Neural progenitor cell (in vitro differentiated cells): ENCODE measurements at regions not wholly inside any gene's neighbourhood (a gene's known extent, or its start where the extent isn't known, plus 50 kb on each side); places are given as distances from the start of the nearest gene placed in this dataset.
A peak's percentile ranks its signal among the peaks of the same experiment; 100 is the strongest.

Experiments
- DNase-seq: peaks from one replicate; pipeline ENCODE4 v3.0.0-alpha.2; 2016; ENCODE audit warnings: low spot score
- H2AFZ ChIP-seq: fragments of 200-600 bp; sonication (generic); replicated peaks from 2 replicates; pipeline ENCODE4 v1.6.1; 2016; ENCODE audit warnings: antibody characterized with exemption
- H3F3A ChIP-seq: fragments of 200-600 bp; sonication (generic); 2 replicates; pipeline ENCODE4 v1.6.1; 2016; ENCODE audit warnings: antibody characterized with exemption, low read depth
- H3K27ac ChIP-seq: fragments of 200-600 bp; sonication (generic); 2 replicates; pipeline ENCODE4 v1.5.1; 2016; ENCODE audit warnings: mild to moderate bottlenecking
- H3K27me3 ChIP-seq: fragments of 200-600 bp; sonication (generic); 2 replicates; pipeline ENCODE4 v1.6.1; 2016; ENCODE audit warnings: mild to moderate bottlenecking, moderate library complexity
- H3K36me3 ChIP-seq: fragments of 200-600 bp; sonication (generic); 2 replicates; pipeline ENCODE4 v1.5.1; 2016
- H3K4me1 ChIP-seq: fragments of 200-600 bp; sonication (generic); 2 replicates; pipeline ENCODE4 v1.6.1; 2016; ENCODE audit warnings: mixed run types
- H3K4me2 ChIP-seq: fragments of 200-600 bp; sonication (generic); 2 replicates; pipeline ENCODE4 v1.6.1; 2016
- H3K4me3 ChIP-seq: fragments of 200-600 bp; sonication (generic); 2 replicates; pipeline ENCODE4 v1.5.1; 2016
- H3K79me2 ChIP-seq: fragments of 200-600 bp; sonication (generic); 2 replicates; pipeline ENCODE4 v1.6.1; 2016; ENCODE audit warnings: low read depth
- H3K9ac ChIP-seq: fragments of 200-600 bp; sonication (generic); 2 replicates; pipeline ENCODE4 v1.6.1; 2016
- H3K9me3 ChIP-seq: fragments of 200-600 bp; sonication (generic); 2 replicates; pipeline ENCODE4 v1.5.1; 2016; ENCODE audit warnings: low read depth
- H4K20me1 ChIP-seq: fragments of 200-600 bp; sonication (generic); 2 replicates; pipeline ENCODE4 v1.6.1; 2016; ENCODE audit warnings: low read depth
- H3K27ac Mint-ChIP-seq: 3 replicates; pipeline ENCODE4 v1.8.0; 2021; ENCODE audit warnings: mixed read lengths
- H3K27me3 Mint-ChIP-seq: 2 replicates; pipeline ENCODE4 v1.8.0; 2022; ENCODE audit warnings: low read depth, mild to moderate bottlenecking, inconsistent platforms, moderate library complexity, mixed read lengths; ENCODE audit not compliant: insufficient read depth
- H3K36me3 Mint-ChIP-seq: 3 replicates; pipeline ENCODE4 v1.8.0; 2021; ENCODE audit warnings: mixed read lengths
- H3K4me1 Mint-ChIP-seq: 3 replicates; pipeline ENCODE4 v1.8.0; 2021; ENCODE audit warnings: mixed read lengths
- H3K4me3 Mint-ChIP-seq: 3 replicates; pipeline ENCODE4 v1.8.0; 2021; ENCODE audit warnings: mild to moderate bottlenecking, moderate library complexity, mixed read lengths
- H3K9me3 Mint-ChIP-seq: 3 replicates; pipeline ENCODE4 v1.8.0; 2020; ENCODE audit warnings: mixed read lengths
- CTCF ChIP-seq: fragments of 200-600 bp; sonication (generic); IDR thresholded peaks from 2 replicates; pipeline ENCODE4 v1.5.1; 2017; ENCODE audit warnings: antibody characterized with exemption, mild to moderate bottlenecking
- EZH2 ChIP-seq: fragments of 200-600 bp; sonication (generic); IDR thresholded peaks from 2 replicates; pipeline ENCODE4 v1.6.1; 2017; ENCODE audit warnings: antibody characterized with exemption, mild to moderate bottlenecking, moderate library complexity
- EZH2phosphoT487 ChIP-seq: fragments of 200-600 bp; sonication (generic); IDR thresholded peaks from 2 replicates; pipeline ENCODE4 v1.6.1; 2017; ENCODE audit warnings: antibody characterized with exemption

GRCh38 chr3:68288085-68288484 lies 633.7 kb upstream of the SUCLG2 start:
- Histone ChIP-seq H3K36me3 (no peaks in the 10 kb centered on the region), H3F3A (no peaks in the 10 kb centered on the region), H3K9ac (no peak overlapping the region), H4K20me1 (no peaks in the 10 kb centered on the region), H3K27me3 (no peaks in the 10 kb centered on the region), H2AFZ (no peak overlapping the region), H3K4me3 (no peak overlapping the region), H3K27ac (no peak overlapping the region), H3K9me3 (no peaks in the 10 kb centered on the region), H3K79me2 (no peaks in the 10 kb centered on the region), H3K4me2 (no peak overlapping the region), H3K4me1 (no peaks in the 10 kb centered on the region)
- Mint-ChIP-seq H3K27ac (peak overlapping the region; percentile 19), H3K4me1 (peaks cover 29% of the 10 kb centered on the region), H3K4me3 (no peak overlapping the region), H3K27me3 (peaks cover 2% of the 10 kb centered on the region), H3K9me3 (no peaks in the 10 kb centered on the region), H3K36me3 (no peaks in the 10 kb centered on the region)
- no peak for TF ChIP-seq EZH2phosphoT487
- TF ChIP-seq EZH2 = no peak
- no peak for TF ChIP-seq CTCF
- DNase-seq = no peak

GRCh38 chr3:68287101-68287500 lies 632.7 kb upstream of the SUCLG2 start:
- no peaks in the 10 kb centered on the region for H3K4me1 ChIP-seq
- Mint-ChIP-seq H3K9me3 (no peaks in the 10 kb centered on the region), H3K27me3 (peaks cover 2% of the 10 kb centered on the region), H3K36me3 (no peaks in the 10 kb centered on the region), H3K4me3 (no peak overlapping the region), H3K27ac (peak overlapping the region; percentile 68), H3K4me1 (peaks cover 28% of the 10 kb centered on the region)
- H3K4me3 ChIP-seq = no peak overlapping the region
- no peak overlapping the region for H3K4me2 ChIP-seq
- no peak for TF ChIP-seq EZH2
- no peak for TF ChIP-seq EZH2phosphoT487
- TF ChIP-seq CTCF = no peak
- H4K20me1 ChIP-seq = no peaks in the 10 kb centered on the region
- no peak for DNase-seq
- peak overlapping the region; percentile 10 for H2AFZ ChIP-seq
- no peaks in the 10 kb centered on the region for H3K9me3 ChIP-seq
- no peak overlapping the region for H3K27ac ChIP-seq
- no peaks in the 10 kb centered on the region for H3K79me2 ChIP-seq
- H3K27me3 ChIP-seq = no peaks in the 10 kb centered on the region
- no peaks in the 10 kb centered on the region for H3F3A ChIP-seq
- no peaks in the 10 kb centered on the region for H3K36me3 ChIP-seq
- no peak overlapping the region for H3K9ac ChIP-seq

GRCh38 chr3:68274286-68274685 lies 619.9 kb upstream of the SUCLG2 start:
- Histone ChIP-seq H3K4me1 (peaks cover 7% of the 10 kb centered on the region), H3K9me3 (no peaks in the 10 kb centered on the region), H4K20me1 (no peaks in the 10 kb centered on the region), H3K4me3 (no peak overlapping the region), H3K9ac (no peak overlapping the region), H2AFZ (peak overlapping the region; percentile 35), H3F3A (no peaks in the 10 kb centered on the region), H3K27ac (no peak overlapping the region), H3K79me2 (no peaks in the 10 kb centered on the region), H3K27me3 (no peaks in the 10 kb centered on the region), H3K36me3 (no peaks in the 10 kb centered on the region), H3K4me2 (no peak overlapping the region)
- Mint-ChIP-seq H3K4me3 (no peak overlapping the region), H3K27me3 (peaks cover 3% of the 10 kb centered on the region), H3K9me3 (no peaks in the 10 kb centered on the region), H3K4me1 (peaks cover 4% of the 10 kb centered on the region), H3K36me3 (no peaks in the 10 kb centered on the region), H3K27ac (no peak overlapping the region)
- DNase-seq = no peak
- TF ChIP-seq CTCF = no peak
- no peak for TF ChIP-seq EZH2phosphoT487
- no peak for TF ChIP-seq EZH2

GRCh38 chr3:68271145-68271544 lies 616.7 kb upstream of the SUCLG2 start:
- no peak overlapping the region for H3K4me3 ChIP-seq
- no peak overlapping the region for H3K4me2 ChIP-seq
- H3K9me3 Mint-ChIP-seq = no peaks in the 10 kb centered on the region
- H4K20me1 ChIP-seq = no peaks in the 10 kb centered on the region
- H3K4me3 Mint-ChIP-seq = peak overlapping the region; percentile 31
- peaks cover 5% of the 10 kb centered on the region for H3K27me3 Mint-ChIP-seq
- no peaks in the 10 kb centered on the region for H3K79me2 ChIP-seq
- H3F3A ChIP-seq = no peaks in the 10 kb centered on the region
- H3K9ac ChIP-seq = no peak overlapping the region
- peaks cover 4% of the 10 kb centered on the region for H3K4me1 Mint-ChIP-seq
- H3K27ac Mint-ChIP-seq = no peak overlapping the region
- TF ChIP-seq EZH2 (no peak), CTCF (no peak), EZH2phosphoT487 (no peak)
- H2AFZ ChIP-seq = peak overlapping the region; percentile 69
- peaks cover 7% of the 10 kb centered on the region for H3K4me1 ChIP-seq
- H3K9me3 ChIP-seq = no peaks in the 10 kb centered on the region
- peak; percentile 11 for DNase-seq
- H3K27me3 ChIP-seq = no peaks in the 10 kb centered on the region
- H3K36me3 ChIP-seq = no peaks in the 10 kb centered on the region
- no peak overlapping the region for H3K27ac ChIP-seq
- H3K36me3 Mint-ChIP-seq = no peaks in the 10 kb centered on the region
